ENCODE measurements at regions not wholly inside any gene's neighbourhood (a gene's known extent, or its start where the extent isn't known, plus 50 kb on each side); places are given as distances from the start of the nearest gene placed in this dataset.

DNA sequence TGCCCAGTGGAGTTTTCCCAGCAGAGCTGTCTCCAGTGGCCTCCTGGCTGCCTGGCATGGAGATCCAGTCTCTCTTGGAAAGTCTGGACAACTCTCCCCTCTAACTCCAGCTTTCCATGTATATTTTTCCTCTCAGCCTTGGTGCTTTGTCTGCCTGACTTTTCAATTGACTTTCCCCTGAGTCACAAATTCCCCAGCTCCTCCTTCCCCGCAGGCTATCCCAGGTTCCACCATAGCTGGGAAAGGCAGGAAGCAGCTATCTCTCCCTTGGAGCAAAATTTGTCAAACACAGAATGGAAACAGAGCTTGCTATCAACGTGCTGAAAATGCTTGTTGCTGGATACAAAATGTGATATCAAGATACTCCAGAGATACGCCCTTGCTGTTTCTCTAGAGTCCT is 384.8 kb downstream of the TMEM135 start:
- Mint-ChIP-seq H3K9me3 (no peaks in the 10 kb centered on the region), H3K4me1 (no peaks in the 10 kb centered on the region), H3K4me3 (no peak overlapping the region), H3K27me3 (no peaks in the 10 kb centered on the region), H3K36me3 (ENCODE audit: low read depth) (no peaks in the 10 kb centered on the region), H3K27ac (no peak overlapping the region)
- ChIA-PET CTCF (interaction anchor here (0.9 to 2.0 kb wide), 2 partner anchors 9 to 483 kb away, joined by 3 to 6 read pairs; no protein-coding TSS in a partner anchor), POLR2A (no interaction called here)
- DNase-seq, result no peak

- no peak overlapping the region for H3K27ac Mint-ChIP-seq
- ChIA-PET CTCF (interaction anchor here (0.6 to 1.4 kb wide), 4 partner anchors 8 to 68 kb away, joined by 3 to 9 read pairs (median 4); no protein-coding TSS in a partner anchor), POLR2A (no interaction called here)
- H3K4me3 Mint-ChIP-seq, result no peak overlapping the region
- H3K9me3 Mint-ChIP-seq, result no peaks in the 10 kb centered on the region
- peak; percentile 51 for DNase-seq
- H3K4me1 Mint-ChIP-seq, result no peaks in the 10 kb centered on the region
- H3K36me3 Mint-ChIP-seq (ENCODE audit: low read depth), result no peaks in the 10 kb centered on the region
- H3K27me3 Mint-ChIP-seq, result no peaks in the 10 kb centered on the region
These were observed 383.7 kb downstream of the TMEM135 start for GRCh38 chr11:87421422-87421821.

DNA sequence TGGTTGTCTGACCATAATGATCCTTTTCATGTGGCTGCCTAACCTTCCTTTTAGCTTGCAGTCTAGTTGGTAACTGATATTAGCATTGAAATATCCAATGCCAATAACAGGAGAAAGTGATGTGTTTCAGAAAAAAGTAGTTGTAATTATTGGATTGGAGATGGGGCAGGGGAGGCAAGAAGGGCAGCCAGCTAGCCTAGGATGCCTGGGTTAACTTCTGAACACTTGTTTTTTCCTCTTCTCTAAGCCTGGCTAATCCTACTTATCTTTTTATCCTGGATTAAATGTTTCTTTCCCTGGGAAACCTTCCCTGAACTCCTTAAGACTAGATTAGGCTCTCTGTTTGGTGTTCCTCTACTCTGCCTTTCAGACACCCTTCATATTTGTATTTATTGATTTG is 380.2 kb downstream of the TMEM135 start:
- CTCF ChIA-PET, result no interaction called here

DNA sequence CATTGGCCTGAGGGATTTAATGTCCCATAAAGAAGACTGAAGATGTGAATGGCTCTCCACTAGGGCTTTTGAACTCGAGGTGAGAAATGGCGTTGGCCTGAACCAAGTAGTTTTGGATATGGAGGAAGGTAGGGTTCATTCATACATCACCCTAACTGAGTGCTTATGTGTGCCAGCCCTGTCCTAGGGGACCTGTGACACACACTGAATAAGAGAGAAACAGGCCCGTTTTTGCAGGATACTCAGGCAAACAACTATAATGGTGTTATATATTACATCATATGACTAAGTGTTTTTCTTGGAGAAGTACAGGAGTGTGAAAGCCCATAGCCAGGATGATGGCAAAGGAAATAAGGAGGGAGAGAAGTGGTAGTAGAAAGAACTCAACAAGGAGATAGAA is 368.1 kb downstream of the TMEM135 start:
- DNase-seq, result no peak
- H3K36me3 Mint-ChIP-seq (ENCODE audit: low read depth), result no peaks in the 10 kb centered on the region
- H3K9me3 Mint-ChIP-seq, result no peaks in the 10 kb centered on the region
- H3K4me3 Mint-ChIP-seq, result no peak overlapping the region
- POLR2A ChIA-PET, result no interaction called here
- H3K27me3 Mint-ChIP-seq, result peaks cover under 1% of the 10 kb centered on the region
- CTCF ChIA-PET, result no interaction called here
- H3K27ac Mint-ChIP-seq, result no peak overlapping the region
- no peaks in the 10 kb centered on the region for H3K4me1 Mint-ChIP-seq

More for the DNA sequence above, 380.2 kb downstream of the TMEM135 start:
- H3K9me3 Mint-ChIP-seq, result no peaks in the 10 kb centered on the region
- no peaks in the 10 kb centered on the region for H3K4me1 Mint-ChIP-seq
- POLR2A ChIA-PET, result no interaction called here
- no peak overlapping the region for H3K27ac Mint-ChIP-seq
- H3K36me3 Mint-ChIP-seq (ENCODE audit: low read depth), result no peaks in the 10 kb centered on the region
- peaks cover 6% of the 10 kb centered on the region for H3K27me3 Mint-ChIP-seq
- H3K4me3 Mint-ChIP-seq, result no peak overlapping the region
- DNase-seq, result no peak

DNA sequence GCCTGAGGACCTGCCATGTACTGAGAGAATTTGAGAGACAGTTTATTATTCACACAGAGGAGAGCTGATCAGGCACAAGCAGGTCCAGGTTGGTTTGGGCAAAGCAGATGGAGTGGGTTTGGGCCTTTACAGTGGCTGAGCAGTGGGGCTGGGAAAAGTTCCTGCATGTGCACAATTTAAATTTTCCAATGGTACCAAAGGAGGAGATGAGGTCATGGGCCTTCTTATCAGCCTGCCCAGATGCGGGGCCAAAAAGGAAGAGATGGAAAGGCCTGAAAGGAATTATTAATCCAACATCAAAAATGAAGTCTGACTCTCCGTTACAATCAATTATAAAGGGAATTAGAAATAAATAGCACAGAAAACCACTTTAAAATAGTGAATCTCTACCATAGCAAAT is 367.6 kb downstream of the TMEM135 start:
- Mint-ChIP-seq H3K27me3 (no peaks in the 10 kb centered on the region), H3K27ac (no peak overlapping the region), H3K4me1 (no peaks in the 10 kb centered on the region), H3K4me3 (no peak overlapping the region), H3K9me3 (no peaks in the 10 kb centered on the region), H3K36me3 (ENCODE audit: low read depth) (no peaks in the 10 kb centered on the region)
- POLR2A ChIA-PET, result no interaction called here
- DNase-seq, result no peak
- CTCF ChIA-PET, result no interaction called here

DNA sequence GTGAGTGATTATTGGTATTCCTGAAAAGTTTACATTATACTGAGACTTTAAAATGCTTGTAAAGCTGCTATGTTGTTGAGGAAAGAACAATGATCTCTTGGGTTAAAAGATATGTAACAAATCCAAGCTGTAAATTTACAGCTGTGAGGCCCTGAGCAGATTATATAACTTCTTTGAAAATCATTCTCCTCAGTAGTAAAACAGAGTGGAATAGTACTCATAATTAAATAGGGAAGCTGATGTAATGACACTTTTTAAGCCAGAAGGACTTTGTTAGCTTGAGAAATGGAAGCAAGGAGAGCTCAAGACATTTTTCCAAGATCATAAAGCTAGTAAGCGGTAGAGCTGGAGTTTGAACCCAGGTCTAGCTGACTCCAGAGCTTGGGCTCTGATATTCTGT is 363.9 kb downstream of the TMEM135 start:
- Mint-ChIP-seq H3K4me3 (no peak overlapping the region), H3K4me1 (no peaks in the 10 kb centered on the region), H3K27me3 (peaks cover 7% of the 10 kb centered on the region), H3K27ac (no peak overlapping the region), H3K36me3 (ENCODE audit: low read depth) (no peaks in the 10 kb centered on the region), H3K9me3 (no peaks in the 10 kb centered on the region)
- CTCF ChIA-PET, result no interaction called here
- DNase-seq, result no peak
- POLR2A ChIA-PET, result no interaction called here

DNA sequence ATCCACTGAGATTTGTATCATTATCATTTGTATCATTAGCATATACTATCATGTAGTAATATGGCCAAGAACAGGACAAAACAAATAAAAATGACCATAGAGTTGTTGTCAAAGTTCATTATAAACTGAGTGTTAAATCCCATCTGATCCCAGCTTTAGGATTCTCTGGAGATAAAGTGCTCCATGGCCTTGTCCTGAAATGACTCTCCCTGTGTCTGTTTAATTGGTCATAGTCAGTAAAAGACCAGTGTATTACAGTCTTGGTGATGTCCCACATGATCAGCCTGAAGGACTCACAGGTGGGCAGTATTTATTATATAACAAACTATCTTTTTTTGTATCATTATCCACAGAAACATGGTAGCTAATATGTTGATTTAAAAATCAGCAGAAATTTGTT is 361.6 kb downstream of the TMEM135 start:
- Mint-ChIP-seq H3K36me3 (ENCODE audit: low read depth) (no peaks in the 10 kb centered on the region), H3K4me1 (no peaks in the 10 kb centered on the region), H3K9me3 (no peaks in the 10 kb centered on the region), H3K27me3 (peaks cover 13% of the 10 kb centered on the region), H3K4me3 (no peak overlapping the region), H3K27ac (no peak overlapping the region)
- ChIA-PET CTCF (no interaction called here), POLR2A (no interaction called here)
- DNase-seq, result no peak

DNA sequence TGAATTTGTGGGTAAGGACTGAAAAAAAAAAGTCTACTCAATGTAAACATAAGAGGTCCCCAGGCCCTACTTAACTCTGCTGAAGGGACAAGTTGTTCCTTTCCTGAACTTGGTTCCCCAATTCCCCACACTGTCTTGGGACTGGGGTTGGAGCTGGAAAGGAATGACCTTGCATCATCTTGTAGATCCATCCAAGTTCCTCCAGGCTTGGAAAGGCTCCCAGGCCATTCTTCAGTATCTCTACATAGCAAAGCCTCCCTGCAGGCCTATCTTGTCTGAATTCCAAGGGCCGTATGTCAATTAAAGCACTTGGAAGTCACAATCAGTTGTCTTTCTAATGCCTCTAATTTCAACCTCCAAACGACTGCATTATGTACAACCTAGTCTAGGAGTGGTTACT is 361.2 kb downstream of the TMEM135 start:
- Mint-ChIP-seq H3K36me3 (ENCODE audit: low read depth) (no peaks in the 10 kb centered on the region), H3K27ac (no peak overlapping the region), H3K4me1 (no peaks in the 10 kb centered on the region), H3K4me3 (no peak overlapping the region), H3K27me3 (peaks cover 13% of the 10 kb centered on the region), H3K9me3 (no peaks in the 10 kb centered on the region)
- DNase-seq, result no peak
- ChIA-PET POLR2A (no interaction called here), CTCF (interaction anchor here (1.0 kb wide), 1 partner anchor 14 kb away, joined by 3 read pairs; no protein-coding TSS in a partner anchor)

DNA sequence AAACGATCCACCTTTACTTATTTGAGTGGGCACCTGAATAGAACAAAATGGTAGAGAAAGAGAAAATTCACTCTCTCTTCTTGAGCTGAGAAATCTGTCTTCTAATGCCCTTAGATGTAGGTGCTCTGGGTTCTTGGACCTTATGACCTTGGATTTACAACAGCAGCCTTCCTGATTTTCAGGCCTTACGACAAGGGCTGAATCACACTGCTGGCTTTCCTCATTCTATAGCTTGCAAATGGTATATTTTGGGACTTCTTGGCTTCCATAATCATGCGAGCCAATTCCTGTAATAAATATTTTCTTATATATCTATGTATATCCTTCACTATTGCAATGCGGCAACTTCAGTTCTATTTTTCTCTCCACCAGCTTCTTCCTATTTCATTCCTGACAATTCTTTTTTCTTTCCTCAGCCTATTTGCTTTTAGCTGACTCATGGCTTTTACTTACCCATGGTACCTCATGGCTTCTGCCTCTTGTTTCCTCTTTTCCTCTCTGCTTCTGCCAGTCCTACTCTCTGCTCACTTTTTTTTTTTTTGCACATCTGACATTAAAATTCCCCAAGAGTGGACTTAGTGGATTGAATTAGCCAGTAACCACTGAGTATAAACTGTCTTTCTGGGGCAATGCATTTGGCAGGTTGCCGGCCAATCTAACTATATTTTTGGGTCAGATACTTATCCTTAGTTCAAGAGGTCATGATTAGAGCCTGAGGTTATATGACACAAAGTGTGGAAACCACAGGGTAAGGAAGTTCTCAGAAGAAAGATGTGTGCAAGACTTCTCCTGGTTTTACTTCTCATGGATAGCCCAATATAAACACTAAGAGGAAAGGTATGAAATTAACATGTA is 359.5 kb downstream of the TMEM135 start:
- ChIA-PET CTCF (interaction anchor here (0.7 kb wide), 1 partner anchor 47 kb away, joined by 3 read pairs; no protein-coding TSS in a partner anchor), POLR2A (no interaction called here)
- no peak for DNase-seq
- Mint-ChIP-seq H3K27ac (no peak overlapping the region), H3K4me1 (no peaks in the 10 kb centered on the region), H3K27me3 (peaks cover 13% of the 10 kb centered on the region), H3K4me3 (no peak overlapping the region), H3K36me3 (ENCODE audit: low read depth) (no peaks in the 10 kb centered on the region), H3K9me3 (no peaks in the 10 kb centered on the region)

- Mint-ChIP-seq H3K4me1 (no peaks in the 10 kb centered on the region), H3K9me3 (no peaks in the 10 kb centered on the region), H3K36me3 (ENCODE audit: low read depth) (no peaks in the 10 kb centered on the region), H3K4me3 (no peak overlapping the region), H3K27ac (no peak overlapping the region), H3K27me3 (peaks cover 13% of the 10 kb centered on the region)
- CTCF ChIA-PET, result no interaction called here
- POLR2A ChIA-PET, result no interaction called here
- no peak for DNase-seq
These were observed 357.2 kb downstream of the TMEM135 start for GRCh38 chr11:87394924-87395323.

GRCh38 chr11:87392665-87393064 is 354.9 kb downstream of the TMEM135 start:
- Mint-ChIP-seq H3K36me3 (ENCODE audit: low read depth) (no peaks in the 10 kb centered on the region), H3K9me3 (peaks cover 5% of the 10 kb centered on the region), H3K4me3 (no peak overlapping the region), H3K27me3 (peaks cover 13% of the 10 kb centered on the region), H3K27ac (no peak overlapping the region), H3K4me1 (no peaks in the 10 kb centered on the region)
- CTCF ChIA-PET, result no interaction called here
- POLR2A ChIA-PET, result no interaction called here
- no peak for DNase-seq

GRCh38 chr11:87391496-87391895 is 353.8 kb downstream of the TMEM135 start:
- H3K36me3 Mint-ChIP-seq (ENCODE audit: low read depth), result no peaks in the 10 kb centered on the region
- POLR2A ChIA-PET, result no interaction called here
- no peak overlapping the region for H3K4me3 Mint-ChIP-seq
- H3K27ac Mint-ChIP-seq, result no peak overlapping the region
- CTCF ChIA-PET, result no interaction called here
- no peak for DNase-seq
- no peaks in the 10 kb centered on the region for H3K4me1 Mint-ChIP-seq
- peaks cover 5% of the 10 kb centered on the region for H3K9me3 Mint-ChIP-seq
- H3K27me3 Mint-ChIP-seq, result peaks cover 5% of the 10 kb centered on the region

DNA sequence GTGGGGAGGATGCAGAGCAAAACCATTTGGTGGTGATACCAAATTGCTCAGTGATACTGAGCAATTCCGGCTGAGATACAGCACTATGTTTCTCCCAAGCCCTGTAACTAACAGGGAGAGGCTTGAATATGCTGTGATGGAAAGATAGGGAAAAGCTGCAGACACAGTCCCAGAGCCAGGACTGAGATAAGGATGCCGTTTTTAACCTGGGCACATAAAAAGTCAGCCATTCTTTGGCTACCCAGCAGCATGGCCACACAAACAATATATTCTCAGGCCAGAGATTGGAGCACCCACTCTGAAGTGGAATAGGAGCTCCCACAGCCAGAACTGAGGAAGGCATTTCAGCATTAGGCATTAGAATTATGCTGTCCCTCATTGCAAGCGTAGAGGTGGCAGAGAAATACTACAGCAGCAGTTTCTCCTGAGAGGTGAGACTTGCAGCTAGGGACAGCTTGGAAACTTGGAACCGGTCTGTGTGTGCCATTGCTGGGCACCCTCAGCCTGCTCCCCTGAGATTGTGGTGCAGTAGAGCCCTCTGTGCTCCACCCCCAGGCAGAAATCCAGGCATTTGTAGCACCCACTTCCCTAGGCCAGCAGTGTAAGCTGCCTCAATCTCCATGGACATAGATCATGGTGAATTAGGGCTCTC is 346.5 kb downstream of the TMEM135 start:
- H3K4me3 Mint-ChIP-seq, result no peak overlapping the region
- H3K9me3 Mint-ChIP-seq, result peaks cover 9% of the 10 kb centered on the region
- no peak for DNase-seq
- ChIA-PET CTCF (no interaction called here), POLR2A (no interaction called here)
- no peaks in the 10 kb centered on the region for H3K27me3 Mint-ChIP-seq
- no peaks in the 10 kb centered on the region for H3K4me1 Mint-ChIP-seq
- no peak overlapping the region for H3K27ac Mint-ChIP-seq
- H3K36me3 Mint-ChIP-seq (ENCODE audit: low read depth), result no peaks in the 10 kb centered on the region

Measured in activated CD4-positive, alpha-beta T cell treated with anti-CD3 and anti-CD28 coated beads, Interleukin-2, amount 10 ng/mL, durations not matched to agents 7 days and 5 days (primary cell).